HepG2 (cell line): ENCODE measurements at regions not wholly inside any gene's neighbourhood (a gene's known extent, or its start where the extent isn't known, plus 50 kb on each side); places are given as distances from the start of the nearest gene placed in this dataset.
A peak's percentile ranks its signal among the peaks of the same experiment; 100 is the strongest.

ENCODE experiments used
- ATF1 ChIP-seq: IDR thresholded peaks from 2 replicates; pipeline ENCODE4 v1.6.1; 2016; ENCODE audit warnings: mild to moderate bottlenecking, control low read depth
- GATAD2A ChIP-seq: IDR thresholded peaks from 2 replicates; pipeline ENCODE4 v1.6.1; 2016
- GMEB2 ChIP-seq: IDR thresholded peaks from 2 replicates; pipeline ENCODE4 v1.6.1; 2016; ENCODE audit warnings: missing biosample characterization, missing genetic modification reagents, low read depth
- HMG20A ChIP-seq: IDR thresholded peaks from 2 replicates; pipeline ENCODE4 v1.6.1; 2016; ENCODE audit warnings: borderline replicate concordance
- HNF4A ChIP-seq: sonication (generic); formaldehyde crosslinking; IDR thresholded peaks from 2 replicates; pipeline ENCODE4 v1.4.0; 2020; ENCODE audit warnings: missing genetic modification reagents
- HNF4G ChIP-seq, 2 experiments: sonication (generic) in 1 of 2; formaldehyde crosslinking in 1 of 2; IDR thresholded peaks; 2 replicates each; pipeline versions ENCODE4 v1.4.0 to v1.6.1; 2011 to 2020; ENCODE audit warnings: borderline replicate concordance in 2 of 2, low read depth in 2 of 2, mild to moderate bottlenecking in 2 of 2, low read length in 1 of 2, missing genetic modification reagents in 1 of 2, moderate library complexity in 1 of 2
- MLXIP ChIP-seq: sonication (generic); formaldehyde crosslinking; IDR thresholded peaks from 2 replicates; pipeline ENCODE4 v1.9.0; 2021; ENCODE audit warnings: missing genetic modification reagents, borderline replicate concordance
- NBN ChIP-seq: fragments of 450-650 bp; conservative IDR thresholded peaks from 2 replicates; pipeline ENCODE4 v1.6.1; 2017
- NRL ChIP-seq: sonication (generic); formaldehyde crosslinking; IDR thresholded peaks from 2 replicates; pipeline ENCODE4 v1.5.0; 2020; ENCODE audit warnings: missing genetic modification reagents, mild to moderate bottlenecking, moderate library complexity, borderline replicate concordance
- RARA ChIP-seq: IDR thresholded peaks from 2 replicates; pipeline ENCODE4 v1.6.1; 2016; ENCODE audit warnings: missing genetic modification reagents, missing compliant biosample characterization
- RBM22 ChIP-seq: fragments of 200-400 bp; formaldehyde crosslinking; optimal IDR thresholded peaks from 2 replicates; pipeline ENCODE3; 2017; ENCODE audit warnings: mild to moderate bottlenecking, low read length, moderate library complexity
- RFX3 ChIP-seq: IDR thresholded peaks from 2 replicates; pipeline ENCODE4 v1.6.1; 2016; ENCODE audit warnings: missing biosample characterization, missing genetic modification reagents
- STAG1 ChIP-seq: sonication (generic); formaldehyde crosslinking; IDR thresholded peaks from 2 replicates; pipeline ENCODE4 v1.4.0; 2020; ENCODE audit warnings: missing genetic modification reagents
- TAF1 ChIP-seq: sonication (generic); formaldehyde crosslinking; IDR thresholded peaks from 2 replicates; pipeline ENCODE4 v1.4.0; 2020; ENCODE audit warnings: missing genetic modification reagents
- ZBTB21 ChIP-seq: sonication (generic); formaldehyde crosslinking; IDR thresholded peaks from 2 replicates; pipeline ENCODE4 v1.4.0; 2020; ENCODE audit warnings: missing genetic modification reagents
- ZFX ChIP-seq: sonication (generic); formaldehyde crosslinking; IDR thresholded peaks from 2 replicates; pipeline ENCODE4 v1.4.0; 2020; ENCODE audit warnings: mild to moderate bottlenecking, low read depth, missing genetic modification reagents, moderate library complexity
- ZNF282 ChIP-seq: fragments of 450-650 bp; IDR thresholded peaks from 2 replicates; pipeline ENCODE4 v1.6.1; 2018; ENCODE audit not compliant: partially characterized antibody
- ZNF335 ChIP-seq: sonication (generic); formaldehyde crosslinking; IDR thresholded peaks from 2 replicates; pipeline ENCODE4 v1.4.0; 2020; ENCODE audit warnings: missing genetic modification reagents
- ZNF501 ChIP-seq: sonication (generic); formaldehyde crosslinking; IDR thresholded peaks from 2 replicates; pipeline ENCODE4 v1.5.1; 2020; ENCODE audit warnings: mild to moderate bottlenecking, moderate library complexity, missing genetic modification reagents
- ZNF512B ChIP-seq: sonication (generic); formaldehyde crosslinking; IDR thresholded peaks from 2 replicates; pipeline ENCODE4 v1.5.1; 2020; ENCODE audit warnings: missing genetic modification reagents, mild to moderate bottlenecking, borderline replicate concordance
- ZNF644 ChIP-seq: IDR thresholded peaks from 2 replicates; pipeline ENCODE4 v1.6.1; 2016; ENCODE audit warnings: low read depth
- ZXDC ChIP-seq: sonication (generic); formaldehyde crosslinking; IDR thresholded peaks from 2 replicates; pipeline ENCODE4 v1.5.0; 2020; ENCODE audit warnings: mild to moderate bottlenecking, missing genetic modification reagents

GRCh38 chr7:21251151-21251800 lies 176.6 kb upstream of the SP4 start (continued):
- TF ChIP-seq ZXDC (CRISPR knock-in tag) (no peak), ZNF335 (CRISPR knock-in tag) (no peak), ZBTB21 (peak; percentile 90), RFX3 (CRISPR knock-in tag) (no peak), ZFX (CRISPR knock-in tag) (no peak), GMEB2 (CRISPR knock-in tag) (no peak), TAF1 (CRISPR knock-in tag) (no peak), ZNF644 (CRISPR knock-in tag) (0 out of 2 replicates have a peak, but pooled peaks have one; percentile 48), STAG1 (CRISPR knock-in tag) (no peak), NBN (no peak), RARA (CRISPR knock-in tag) (no peak), GATAD2A (CRISPR knock-in tag) (0 out of 2 replicates have a peak, but pooled peaks have one; percentile 41), HNF4G (IDR thresholded peaks at IDR 0.05; ENCODE audit: borderline replicate concordance, low read depth, low read length) (peak; percentile 37; the same call in 1 of the 2 replicates), HNF4G (CRISPR knock-in tag; IDR thresholded peaks at IDR 0.05; ENCODE audit: borderline replicate concordance, low read depth) (no peak), NRL (CRISPR knock-in tag) (no peak), ZNF501 (CRISPR knock-in tag) (no peak), MLXIP (CRISPR knock-in tag) (no peak), ZNF512B (no peak), RBM22 (no peak), ATF1 (CRISPR knock-in tag) (0 out of 2 replicates have a peak, but pooled peaks have one; percentile 47), HMG20A (CRISPR knock-in tag) (0 out of 2 replicates have a peak, but pooled peaks have one; percentile 13), ZNF282 (no peak), HNF4A (peak; percentile 75)
